Chondrocyte (in vitro differentiated cells): ENCODE measurements at regions not wholly inside any gene's neighbourhood (a gene's known extent, or its start where the extent isn't known, plus 50 kb on each side); places are given as distances from the start of the nearest gene placed in this dataset.

Experiments
- DNase-seq: peaks from one replicate; pipeline ENCODE4 v3.0.0; 2021; ENCODE audit warnings: mixed read lengths, low spot score
- H3K27ac Mint-ChIP-seq: one replicate; pipeline ENCODE4 v1.8.0; 2021; ENCODE audit warnings: mild to moderate bottlenecking, moderate library complexity, mixed read lengths; ENCODE audit not compliant: unreplicated experiment
- H3K27me3 Mint-ChIP-seq: 2 replicates; pipeline ENCODE4 v1.8.0; 2021; ENCODE audit warnings: low read depth, mixed read lengths
- H3K36me3 Mint-ChIP-seq: 2 replicates; pipeline ENCODE4 v1.8.0; 2021; ENCODE audit warnings: low read depth, mixed read lengths
- H3K4me1 Mint-ChIP-seq: 2 replicates; pipeline ENCODE4 v1.8.0; 2021; ENCODE audit warnings: low read depth, mild to moderate bottlenecking, mixed read lengths
- H3K4me3 Mint-ChIP-seq: one replicate; pipeline ENCODE4 v1.8.0; 2021; ENCODE audit warnings: mild to moderate bottlenecking, moderate library complexity, mixed read lengths; ENCODE audit not compliant: unreplicated experiment
- H3K9me3 Mint-ChIP-seq: 2 replicates; pipeline ENCODE4 v1.8.0; 2021; ENCODE audit warnings: low read depth, mixed read lengths
- CTCF ChIP-seq: fragments of 200-600 bp; sonication (generic); IDR thresholded peaks from 2 replicates; pipeline ENCODE4 v1.5.0; 2021; ENCODE audit warnings: antibody characterized with exemption, mild to moderate bottlenecking, moderate library complexity

GRCh38 chrX:22534643-22535042, 261.9 kb downstream of the CBLL2 start:
- Mint-ChIP-seq H3K36me3 (no peaks in the 10 kb centered on the region), H3K27ac (no peak overlapping the region), H3K4me3 (no peak overlapping the region), H3K4me1 (peaks cover 9% of the 10 kb centered on the region), H3K27me3 (peaks cover 5% of the 10 kb centered on the region), H3K9me3 (peaks cover 2% of the 10 kb centered on the region)
- DNase-seq: no peak
- TF ChIP-seq CTCF: no peak

GRCh38 chrX:22536746-22537304, 264.1 kb downstream of the CBLL2 start:
- Mint-ChIP-seq H3K4me1 (peaks cover 9% of the 10 kb centered on the region), H3K9me3 (peaks cover 6% of the 10 kb centered on the region), H3K36me3 (no peaks in the 10 kb centered on the region), H3K4me3 (no peak overlapping the region), H3K27me3 (peaks cover 5% of the 10 kb centered on the region), H3K27ac (no peak overlapping the region)
- no peak for DNase-seq
- no peak for TF ChIP-seq CTCF

- no peaks in the 10 kb centered on the region for H3K36me3 Mint-ChIP-seq
- H3K4me1 Mint-ChIP-seq: peaks cover 20% of the 10 kb centered on the region
- DNase-seq: no peak
- H3K9me3 Mint-ChIP-seq: peaks cover 6% of the 10 kb centered on the region
- TF ChIP-seq CTCF: no peak
- no peak overlapping the region for H3K27ac Mint-ChIP-seq
- no peak overlapping the region for H3K4me3 Mint-ChIP-seq
- peaks cover 5% of the 10 kb centered on the region for H3K27me3 Mint-ChIP-seq
Measured at GRCh38 chrX:22538580-22538979, 265.9 kb downstream of the CBLL2 start.

GRCh38 chrX:22541926-22542325, 269.2 kb downstream of the CBLL2 start:
- Mint-ChIP-seq H3K9me3 (peaks cover 3% of the 10 kb centered on the region), H3K36me3 (no peaks in the 10 kb centered on the region), H3K27me3 (peaks cover 2% of the 10 kb centered on the region), H3K4me1 (peaks cover 15% of the 10 kb centered on the region), H3K27ac (no peak overlapping the region), H3K4me3 (no peak overlapping the region)
- no peak for DNase-seq
- TF ChIP-seq CTCF: no peak

- DNase-seq: no peak
- Mint-ChIP-seq H3K36me3 (no peaks in the 10 kb centered on the region), H3K4me1 (peaks cover 15% of the 10 kb centered on the region), H3K27ac (no peak overlapping the region), H3K9me3 (peaks cover 3% of the 10 kb centered on the region), H3K4me3 (no peak overlapping the region), H3K27me3 (peaks cover 2% of the 10 kb centered on the region)
- TF ChIP-seq CTCF: no peak
Measured at GRCh38 chrX:22542641-22543040, 269.9 kb downstream of the CBLL2 start.
